Neural progenitor cell (in vitro differentiated cells): ENCODE measurements at regions not wholly inside any gene's neighbourhood (a gene's known extent, or its start where the extent isn't known, plus 50 kb on each side); places are given as distances from the start of the nearest gene placed in this dataset.

ENCODE experiments used
- EZH2phosphoT487 ChIP-seq: fragments of 200-600 bp; sonication (generic); IDR thresholded peaks from 2 replicates; pipeline ENCODE4 v1.6.1; 2017; ENCODE audit warnings: antibody characterized with exemption
- TF ChIP-seq, protein P1 (sequence below): fragments of 200-600 bp; sonication (generic); IDR thresholded peaks from 2 replicates; pipeline ENCODE4 v1.5.1; 2017; ENCODE audit warnings: antibody characterized with exemption, mild to moderate bottlenecking

DNA sequence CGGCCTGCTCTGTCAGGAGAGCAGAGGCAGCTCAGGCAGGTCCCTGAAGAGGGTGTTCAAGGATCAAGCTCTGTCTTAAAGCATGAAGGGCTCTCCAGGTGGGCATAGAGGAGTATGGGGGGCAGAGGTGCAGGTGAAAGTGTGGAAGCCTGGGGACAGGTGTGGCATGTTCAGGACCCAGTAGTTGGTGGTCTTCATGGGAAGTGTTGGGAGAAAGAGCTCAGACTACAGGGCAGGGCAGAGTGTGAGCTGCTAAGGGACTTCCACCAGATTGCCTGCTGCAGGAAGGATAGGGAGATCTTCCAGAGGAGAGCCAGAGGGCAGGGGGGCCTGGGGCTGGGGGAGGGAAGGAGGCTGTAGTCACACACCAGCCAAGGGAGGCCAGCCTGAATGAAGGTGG is 156.5 kb upstream of the GDF10 start:
- TF ChIP-seq, protein P1, sequence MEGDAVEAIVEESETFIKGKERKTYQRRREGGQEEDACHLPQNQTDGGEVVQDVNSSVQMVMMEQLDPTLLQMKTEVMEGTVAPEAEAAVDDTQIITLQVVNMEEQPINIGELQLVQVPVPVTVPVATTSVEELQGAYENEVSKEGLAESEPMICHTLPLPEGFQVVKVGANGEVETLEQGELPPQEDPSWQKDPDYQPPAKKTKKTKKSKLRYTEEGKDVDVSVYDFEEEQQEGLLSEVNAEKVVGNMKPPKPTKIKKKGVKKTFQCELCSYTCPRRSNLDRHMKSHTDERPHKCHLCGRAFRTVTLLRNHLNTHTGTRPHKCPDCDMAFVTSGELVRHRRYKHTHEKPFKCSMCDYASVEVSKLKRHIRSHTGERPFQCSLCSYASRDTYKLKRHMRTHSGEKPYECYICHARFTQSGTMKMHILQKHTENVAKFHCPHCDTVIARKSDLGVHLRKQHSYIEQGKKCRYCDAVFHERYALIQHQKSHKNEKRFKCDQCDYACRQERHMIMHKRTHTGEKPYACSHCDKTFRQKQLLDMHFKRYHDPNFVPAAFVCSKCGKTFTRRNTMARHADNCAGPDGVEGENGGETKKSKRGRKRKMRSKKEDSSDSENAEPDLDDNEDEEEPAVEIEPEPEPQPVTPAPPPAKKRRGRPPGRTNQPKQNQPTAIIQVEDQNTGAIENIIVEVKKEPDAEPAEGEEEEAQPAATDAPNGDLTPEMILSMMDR: no peak
- no peak for TF ChIP-seq EZH2phosphoT487
